Lower lobe of right lung (tissue), 2 donors: ENCODE measurements at regions not wholly inside any gene's neighbourhood (a gene's known extent, or its start where the extent isn't known, plus 50 kb on each side); places are given as distances from the start of the nearest gene placed in this dataset.
"Not testable (repeated sequence)": the region's sequence is repeated elsewhere in the genome, so short reads cannot be mapped to it uniquely, and the experiment has no call there.

Experiments used
- ATAC-seq, 2 donors: fragments of 200-7000 bp; cut with Tn5 transposase; one replicate each; pipeline ENCODE4 v1.9.1; 2020 to 2022; ENCODE audit warnings: mild to moderate bottlenecking in 2 of 2, moderate library complexity in 2 of 2
- DNase-seq: peaks from one replicate; pipeline ENCODE4 v3.0.0-alpha.2; 2020
- H3K27ac ChIP-seq: fragments of 200-600 bp; one replicate; pipeline ENCODE4 v1.8.0; 2022
- H3K27me3 ChIP-seq: fragments of 200-600 bp; one replicate; pipeline ENCODE4 v1.8.0; 2022; ENCODE audit warnings: low read depth
- H3K36me3 ChIP-seq: fragments of 200-600 bp; one replicate; pipeline ENCODE4 v1.8.0; 2022; ENCODE audit warnings: mild to moderate bottlenecking
- H3K4me1 ChIP-seq: fragments of 200-600 bp; one replicate; pipeline ENCODE4 v1.8.0; 2022
- H3K4me3 ChIP-seq: fragments of 200-600 bp; one replicate; pipeline ENCODE4 v1.8.0; 2022; ENCODE audit warnings: mild to moderate bottlenecking
- H3K9me3 ChIP-seq: fragments of 200-600 bp; one replicate; pipeline ENCODE4 v1.8.0; 2022
- intact Hi-C: fragments of 100-400 bp; cut with DNase I; formaldehyde crosslinking; loops from one replicate; pipeline ENCODE4 v1.11.0; 2022
- donor health status: DM: no; HTN: yes; CAD: no; lungs with severe emphysema.

GRCh38 chr9:41783070-41783810 lies 346.0 kb downstream of the CNTNAP3B start:
- intact Hi-C loops, DNase-seq, H3K4me3 ChIP-seq, H3K36me3 ChIP-seq, H3K27ac ChIP-seq, ATAC-seq, H3K27me3 ChIP-seq, H3K9me3 ChIP-seq, H3K4me1 ChIP-seq: not testable (repeated sequence)

- DNase-seq, H3K36me3 ChIP-seq, H3K9me3 ChIP-seq, H3K27me3 ChIP-seq, intact Hi-C loops, H3K27ac ChIP-seq, H3K4me1 ChIP-seq, ATAC-seq, H3K4me3 ChIP-seq: not testable (repeated sequence)
Measured at GRCh38 chr9:41781899-41782298, 347.3 kb downstream of the CNTNAP3B start.

- intact Hi-C loops, H3K36me3 ChIP-seq, ATAC-seq, DNase-seq, H3K4me3 ChIP-seq, H3K9me3 ChIP-seq, H3K4me1 ChIP-seq, H3K27me3 ChIP-seq, H3K27ac ChIP-seq: not testable (repeated sequence)
Measured at GRCh38 chr9:41779897-41780406, 349.3 kb downstream of the CNTNAP3B start.

- H3K27ac ChIP-seq, H3K36me3 ChIP-seq, H3K27me3 ChIP-seq, ATAC-seq, H3K4me1 ChIP-seq, H3K4me3 ChIP-seq, intact Hi-C loops, H3K9me3 ChIP-seq, DNase-seq: not testable (repeated sequence)
Measured at GRCh38 chr9:41779192-41779591, 350.0 kb downstream of the CNTNAP3B start.

- H3K27me3 ChIP-seq, H3K4me1 ChIP-seq, intact Hi-C loops, H3K27ac ChIP-seq, DNase-seq, H3K4me3 ChIP-seq, H3K36me3 ChIP-seq, ATAC-seq, H3K9me3 ChIP-seq: not testable (repeated sequence)
Measured at GRCh38 chr9:41778535-41779071, 350.6 kb downstream of the CNTNAP3B start.

GRCh38 chr9:41777536-41777935 lies 351.7 kb downstream of the CNTNAP3B start:
- intact Hi-C loops, H3K27ac ChIP-seq, H3K4me3 ChIP-seq, H3K4me1 ChIP-seq, DNase-seq, H3K27me3 ChIP-seq, ATAC-seq, H3K9me3 ChIP-seq, H3K36me3 ChIP-seq: not testable (repeated sequence)

- ATAC-seq, H3K27ac ChIP-seq, intact Hi-C loops, H3K36me3 ChIP-seq, H3K9me3 ChIP-seq, H3K4me1 ChIP-seq, H3K27me3 ChIP-seq, H3K4me3 ChIP-seq: not testable (repeated sequence)
- peak; percentile 61 for DNase-seq
Measured at GRCh38 chr9:41772541-41772940, 356.7 kb downstream of the CNTNAP3B start.

GRCh38 chr9:41771693-41772092 lies 357.5 kb downstream of the CNTNAP3B start:
- H3K4me1 ChIP-seq, H3K9me3 ChIP-seq, H3K27ac ChIP-seq, H3K36me3 ChIP-seq, DNase-seq, H3K4me3 ChIP-seq, intact Hi-C loops, H3K27me3 ChIP-seq: not testable (repeated sequence)
- ATAC-seq = peak in 1 of 2 donors; percentile 66

- H3K36me3 ChIP-seq, H3K9me3 ChIP-seq, intact Hi-C loops, ATAC-seq, H3K4me1 ChIP-seq, H3K27me3 ChIP-seq, H3K4me3 ChIP-seq, H3K27ac ChIP-seq: not testable (repeated sequence)
- DNase-seq = peak; percentile 32
Measured at GRCh38 chr9:41754822-41755221, 374.4 kb downstream of the CNTNAP3B start.

GRCh38 chr9:41754403-41754802 lies 374.8 kb downstream of the CNTNAP3B start:
- H3K4me3 ChIP-seq, intact Hi-C loops, ATAC-seq: not testable (repeated sequence)

GRCh38 chr9:41741897-41742296 lies 387.3 kb downstream of the CNTNAP3B start:
- intact Hi-C loops, DNase-seq, ATAC-seq, H3K4me3 ChIP-seq, H3K9me3 ChIP-seq, H3K36me3 ChIP-seq, H3K4me1 ChIP-seq, H3K27me3 ChIP-seq, H3K27ac ChIP-seq: not testable (repeated sequence)

More at GRCh38 chr9:41754403-41754802, 374.8 kb downstream of the CNTNAP3B start:
- DNase-seq = peak; percentile 16
- H3K27me3 ChIP-seq, H3K27ac ChIP-seq, H3K9me3 ChIP-seq, H3K36me3 ChIP-seq, H3K4me1 ChIP-seq: not testable (repeated sequence)

GRCh38 chr9:41741173-41741572 lies 388.1 kb downstream of the CNTNAP3B start:
- H3K4me3 ChIP-seq, H3K27ac ChIP-seq, DNase-seq, H3K27me3 ChIP-seq, ATAC-seq, H3K9me3 ChIP-seq, intact Hi-C loops, H3K36me3 ChIP-seq, H3K4me1 ChIP-seq: not testable (repeated sequence)

GRCh38 chr9:41738681-41739080 lies 390.5 kb downstream of the CNTNAP3B start:
- intact Hi-C loops, ATAC-seq, H3K36me3 ChIP-seq, DNase-seq, H3K27ac ChIP-seq, H3K4me1 ChIP-seq, H3K9me3 ChIP-seq, H3K4me3 ChIP-seq, H3K27me3 ChIP-seq: not testable (repeated sequence)

- H3K9me3 ChIP-seq, ATAC-seq, H3K36me3 ChIP-seq, intact Hi-C loops, H3K4me3 ChIP-seq, H3K27ac ChIP-seq, H3K27me3 ChIP-seq, H3K4me1 ChIP-seq, DNase-seq: not testable (repeated sequence)
Measured at GRCh38 chr9:41699190-41699589, 430.0 kb downstream of the CNTNAP3B start.
